EL (cell line): ENCODE measurements at regions not wholly inside any gene's neighbourhood (a gene's known extent, or its start where the extent isn't known, plus 50 kb on each side); places are given as distances from the start of the nearest gene placed in this dataset.

Experiments used
- DNase-seq: peaks from one replicate; pipeline ENCODE4 v3.0.0-alpha.2; 2016

- DNase-seq = no peak
Measured at GRCh38 chr2:898319-898718, 52.3 kb upstream of the SNTG2 start.

- DNase-seq = no peak
Measured at GRCh38 chr2:897091-897490, 53.6 kb upstream of the SNTG2 start.

DNA sequence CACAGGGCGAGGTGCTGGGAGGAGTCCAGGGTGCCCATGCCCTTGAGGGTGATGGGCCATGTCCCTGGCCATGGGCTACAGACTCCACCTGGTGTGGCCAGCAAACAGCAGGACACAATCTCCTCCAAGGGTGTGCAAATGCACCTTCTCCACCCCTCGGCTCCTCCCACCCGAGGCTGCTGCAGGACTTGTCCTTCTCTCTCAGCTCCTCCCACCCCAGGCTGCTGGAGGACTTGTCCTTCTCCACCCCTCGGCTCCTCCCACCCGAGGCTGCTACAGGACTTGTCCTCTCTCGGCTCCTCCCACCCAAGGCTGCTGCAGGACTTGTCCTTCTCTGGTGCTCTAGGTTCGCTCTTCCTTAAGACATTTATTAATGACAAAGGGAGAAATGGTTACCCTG lies 57.3 kb upstream of the SNTG2 start:
- DNase-seq = peak; percentile 14

GRCh38 chr2:892892-893291 lies 57.8 kb upstream of the SNTG2 start:
- no peak for DNase-seq

DNA sequence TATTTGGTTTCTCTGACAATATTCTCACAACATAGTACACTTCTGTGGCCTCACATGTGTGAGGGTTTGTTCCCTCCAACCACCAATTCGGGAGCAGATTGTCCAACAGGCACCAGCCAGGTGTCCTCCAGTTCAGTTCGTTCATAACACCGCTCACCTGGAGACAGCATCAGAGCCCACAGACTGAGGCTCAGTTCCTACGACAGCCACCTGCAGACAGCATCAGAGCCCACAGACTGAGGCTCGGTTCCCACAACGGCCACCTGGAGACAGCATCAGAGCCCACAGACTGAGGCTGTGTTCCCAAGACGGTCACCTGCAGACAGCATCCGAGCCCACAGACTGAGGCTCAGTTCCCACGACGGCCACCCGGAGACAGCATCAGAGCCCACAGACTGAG lies 58.2 kb upstream of the SNTG2 start:
- DNase-seq = no peak

DNA sequence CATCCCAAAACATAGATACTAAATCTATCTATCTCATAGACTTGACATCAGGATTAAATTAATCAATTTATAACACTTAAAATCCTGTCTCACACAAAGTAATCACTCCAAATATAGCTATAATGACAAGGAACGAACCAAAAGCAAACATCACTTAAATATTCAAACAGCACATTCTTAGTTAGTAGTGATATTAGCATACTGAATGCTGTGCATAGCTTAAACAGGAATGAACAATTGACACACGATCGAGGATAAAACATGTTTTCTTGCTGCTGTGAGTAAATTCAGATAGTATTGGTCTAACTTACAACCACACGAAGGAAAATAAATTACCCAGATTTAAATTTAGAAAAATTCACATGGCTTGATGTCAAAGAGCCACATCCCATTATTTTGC lies 58.9 kb upstream of the SNTG2 start:
- no peak for DNase-seq

GRCh38 chr2:890791-891190 lies 59.9 kb upstream of the SNTG2 start:
- DNase-seq = peak; percentile 74

DNA sequence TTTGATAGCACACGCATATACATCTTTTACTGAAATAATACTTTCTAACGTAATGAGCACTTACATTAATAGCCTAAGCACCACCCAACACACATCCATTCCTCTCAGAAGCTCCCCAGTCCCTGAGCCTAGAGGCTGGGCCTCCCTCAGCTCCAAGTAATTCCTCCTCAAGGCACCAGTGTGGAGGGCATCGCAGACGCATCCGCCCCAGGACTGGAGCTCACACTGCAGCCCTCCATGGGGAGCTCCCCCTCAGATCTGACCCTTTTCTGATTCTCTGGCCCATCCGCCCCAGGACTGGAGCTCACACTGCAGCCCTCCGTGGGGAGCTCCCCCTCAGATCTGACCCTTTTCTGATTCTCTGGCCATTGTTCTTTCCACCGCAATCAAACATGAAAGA lies 60.4 kb upstream of the SNTG2 start:
- DNase-seq = no peak

GRCh38 chr2:888906-889566 lies 61.6 kb upstream of the SNTG2 start:
- DNase-seq = no peak

DNA sequence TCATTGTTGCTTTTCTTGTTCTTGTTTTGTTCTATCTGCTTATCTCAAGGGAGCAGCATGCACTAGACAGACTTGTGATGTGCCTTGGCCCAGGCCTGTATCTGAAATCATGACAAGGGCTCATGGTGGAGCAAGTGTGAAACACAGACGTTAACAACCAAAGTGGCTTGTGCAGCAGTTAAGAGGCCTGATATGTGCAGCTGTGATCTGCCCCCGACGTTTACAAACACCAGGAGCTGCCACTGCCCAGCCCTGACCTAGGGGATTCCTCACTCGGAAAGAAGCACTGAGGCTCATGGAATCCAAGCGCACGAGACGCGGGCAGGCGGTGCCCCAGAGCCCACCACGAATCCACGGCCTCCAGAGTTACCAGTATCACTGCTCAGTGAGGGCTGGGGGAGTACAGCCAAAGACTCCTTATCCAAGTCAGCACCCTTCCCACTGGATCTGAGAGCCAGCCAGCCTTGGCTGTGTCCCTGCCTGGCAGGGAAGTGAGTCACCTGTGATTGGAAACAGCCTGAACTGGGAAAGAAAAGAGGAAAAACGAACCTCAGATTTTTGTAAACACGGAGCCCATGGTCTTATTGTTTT lies 62.3 kb upstream of the SNTG2 start:
- DNase-seq = no peak

- no peak for DNase-seq
Measured at GRCh38 chr2:887639-888038, 63.0 kb upstream of the SNTG2 start.

- no peak for DNase-seq
Measured at GRCh38 chr2:886072-887022, 64.3 kb upstream of the SNTG2 start.

- DNase-seq = no peak
Measured at GRCh38 chr2:885230-886071, 65.2 kb upstream of the SNTG2 start.

DNA sequence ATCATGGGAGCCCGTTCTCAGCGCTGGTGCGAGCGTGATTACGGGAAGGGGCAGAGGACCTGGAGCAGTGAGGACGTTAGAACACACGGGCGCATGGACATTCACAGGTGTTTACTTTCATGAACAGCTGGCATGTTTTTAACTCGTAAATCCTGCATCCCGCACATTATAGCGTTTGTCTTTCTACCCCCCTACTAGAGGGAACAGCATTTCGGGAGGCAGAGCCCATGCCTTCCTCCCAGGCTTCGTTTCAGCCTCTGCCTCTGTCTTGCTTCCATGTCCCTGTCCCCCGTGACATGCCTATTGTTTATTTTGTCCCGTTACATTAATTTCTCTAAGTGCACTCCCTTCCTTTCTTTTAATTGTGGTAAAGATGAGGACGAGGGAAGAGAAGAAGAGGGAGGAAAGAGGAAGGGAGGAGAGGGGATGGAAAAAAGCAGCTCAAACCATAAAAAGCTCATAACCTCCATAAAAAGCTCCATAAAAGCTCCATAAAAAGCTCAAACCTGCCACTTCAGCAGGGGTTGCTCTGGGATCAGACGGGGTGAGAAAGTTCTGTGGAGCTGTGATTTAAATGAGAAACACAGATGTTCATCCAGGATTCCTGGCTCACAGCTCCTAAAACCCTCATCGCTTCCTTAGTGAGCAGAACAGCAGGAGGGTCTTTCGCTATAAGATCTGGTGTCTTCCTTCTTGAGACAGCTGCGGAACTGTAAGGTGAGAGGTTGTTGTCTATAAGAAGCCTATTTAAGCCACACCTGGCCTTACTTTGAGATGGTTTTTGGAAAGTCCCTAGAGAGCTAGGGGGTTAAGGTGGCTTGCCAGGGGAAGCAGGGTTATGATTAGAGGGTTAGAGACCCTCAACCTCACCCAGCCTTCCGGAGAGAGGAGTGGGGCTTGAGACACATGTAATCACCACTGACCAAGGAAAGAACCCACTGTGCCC lies 66.6 kb upstream of the SNTG2 start:
- DNase-seq = no peak

GRCh38 chr2:883260-883802 lies 67.3 kb upstream of the SNTG2 start:
- no peak for DNase-seq

DNA sequence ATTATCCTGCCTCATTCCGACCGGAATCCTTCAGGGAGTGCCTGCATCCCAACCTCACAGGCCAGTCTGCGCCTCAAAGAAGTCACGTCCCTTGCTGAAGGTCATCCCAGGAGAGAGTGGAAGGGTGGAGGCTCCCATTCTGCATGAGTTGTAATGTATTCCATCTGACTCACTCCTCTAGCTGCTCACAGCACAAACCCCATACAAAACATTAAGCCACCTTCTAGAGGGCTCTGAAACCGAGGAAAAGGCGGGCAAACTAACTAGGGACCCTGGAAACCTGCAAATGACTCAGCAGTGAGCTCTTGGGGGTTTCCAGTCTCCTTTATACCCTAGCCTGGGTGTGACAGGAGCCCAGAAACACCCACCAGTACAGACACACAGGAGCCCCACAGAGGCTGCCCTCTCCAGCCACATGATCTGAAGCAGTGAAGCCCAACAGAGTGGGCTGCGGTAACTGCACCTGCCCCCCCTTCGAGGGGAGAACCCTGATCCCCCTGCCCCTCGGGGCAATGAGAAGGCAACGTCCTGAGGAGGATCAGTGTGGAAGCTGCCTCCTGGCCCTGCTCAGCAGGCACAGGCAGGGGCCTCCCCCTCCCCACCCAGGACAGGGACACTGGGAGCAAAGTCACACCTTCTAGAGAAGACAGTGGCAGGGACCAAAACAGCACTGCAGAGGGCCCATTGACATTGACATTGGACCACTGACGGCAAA lies 69.3 kb upstream of the SNTG2 start:
- no peak for DNase-seq

GRCh38 chr2:880201-880970 lies 70.3 kb upstream of the SNTG2 start:
- no peak for DNase-seq

GRCh38 chr2:879540-879939 lies 71.1 kb upstream of the SNTG2 start:
- no peak for DNase-seq

- DNase-seq = no peak
Measured at GRCh38 chr2:878245-878930, 72.3 kb upstream of the SNTG2 start.
